Fibroblast of peridontal ligament (primary cell): ENCODE measurements at regions not wholly inside any gene's neighbourhood (a gene's known extent, or its start where the extent isn't known, plus 50 kb on each side); places are given as distances from the start of the nearest gene placed in this dataset.
A peak's percentile ranks its signal among the peaks of the same experiment; 100 is the strongest.

Experiments used
- DNase-seq: peaks from one replicate; pipeline ENCODE4 v3.0.0-alpha.2; 2010; ENCODE audit errors: extremely low read depth

GRCh38 chr5:125499636-125500332 lies 753.3 kb upstream of the ZNF608 start:
- no peak for DNase-seq

DNA sequence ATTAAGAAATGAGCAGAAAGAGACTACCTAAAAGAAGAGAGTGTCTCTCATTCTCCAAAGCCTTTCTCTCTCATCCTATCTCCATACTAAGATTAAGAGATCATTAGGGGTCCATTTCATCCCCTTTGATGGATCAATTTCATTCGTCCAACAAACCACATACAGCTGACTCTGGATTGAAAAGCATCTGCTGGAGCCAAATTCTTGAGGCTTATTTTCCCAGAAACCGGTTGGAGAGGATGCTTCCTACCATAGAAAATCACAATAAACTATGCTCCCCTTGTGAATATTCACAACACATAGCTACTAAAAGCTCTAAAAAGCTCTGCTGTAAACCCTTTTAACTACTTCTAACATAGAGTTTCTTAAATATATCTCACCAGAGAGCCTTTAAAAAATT lies 755.0 kb upstream of the ZNF608 start:
- peak; percentile 60 for DNase-seq

DNA sequence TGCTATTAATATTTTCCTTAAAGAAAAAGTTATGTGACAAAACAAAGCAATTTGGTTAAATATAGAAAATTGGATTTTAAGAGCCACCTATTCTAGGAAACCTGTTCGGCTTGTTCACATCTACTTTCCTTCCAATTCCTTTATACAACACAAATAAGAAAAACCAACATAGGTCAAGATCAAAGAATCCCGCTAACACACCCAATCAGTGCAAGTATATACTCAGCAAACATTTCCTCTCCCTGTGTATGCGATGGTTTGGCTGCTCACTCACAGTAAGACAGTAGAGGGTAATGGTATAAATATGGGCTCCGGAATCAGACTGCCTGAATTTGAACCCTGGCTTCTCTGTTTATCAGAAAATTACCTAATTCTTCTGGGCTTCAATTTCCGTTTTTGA lies 757.5 kb upstream of the ZNF608 start:
- DNase-seq = no peak

DNA sequence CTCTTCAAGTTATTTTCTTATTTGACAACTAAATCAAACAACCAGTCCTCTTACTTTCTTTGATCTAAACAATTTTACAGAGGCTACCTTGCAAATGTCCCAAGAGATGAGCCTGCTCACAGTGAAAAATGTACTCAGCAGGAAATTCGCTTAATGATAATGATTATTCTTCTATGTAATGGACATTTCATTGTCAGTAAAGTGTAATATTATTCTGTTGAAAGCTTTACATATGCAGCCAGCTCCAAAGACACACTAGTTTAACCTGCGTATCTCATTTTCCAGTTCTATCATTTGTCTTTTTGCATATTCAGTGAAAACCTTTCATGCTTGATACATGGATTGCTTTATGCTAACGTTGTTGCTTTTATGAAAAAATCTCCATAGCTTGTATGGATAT lies 758.7 kb upstream of the ZNF608 start:
- DNase-seq = no peak

DNA sequence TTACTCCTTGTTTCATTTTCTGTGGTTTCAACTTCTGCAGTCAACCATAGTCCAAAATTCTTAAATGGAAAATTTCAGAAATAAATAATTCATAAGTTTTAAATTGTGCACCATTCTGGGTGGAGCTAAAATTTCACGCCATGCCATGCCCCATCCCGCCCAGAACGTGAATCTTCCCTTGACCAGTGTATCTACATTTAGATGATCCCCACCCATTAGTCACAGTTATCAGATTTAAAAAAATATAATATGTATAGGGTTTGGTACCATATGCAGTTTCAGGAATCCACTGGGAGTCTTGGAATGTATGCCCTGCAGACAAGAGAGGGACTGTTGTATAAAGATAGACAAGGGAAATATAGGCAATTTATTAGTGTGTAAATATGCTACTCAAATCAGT lies 759.7 kb upstream of the ZNF608 start:
- no peak for DNase-seq

GRCh38 chr5:125508225-125508624 lies 761.8 kb upstream of the ZNF608 start:
- DNase-seq = no peak

- peak; percentile 63 for DNase-seq
Observed at GRCh38 chr5:125510651-125511050, 764.2 kb upstream of the ZNF608 start.

GRCh38 chr5:125517973-125518550 lies 771.6 kb upstream of the ZNF608 start:
- no peak for DNase-seq

DNA sequence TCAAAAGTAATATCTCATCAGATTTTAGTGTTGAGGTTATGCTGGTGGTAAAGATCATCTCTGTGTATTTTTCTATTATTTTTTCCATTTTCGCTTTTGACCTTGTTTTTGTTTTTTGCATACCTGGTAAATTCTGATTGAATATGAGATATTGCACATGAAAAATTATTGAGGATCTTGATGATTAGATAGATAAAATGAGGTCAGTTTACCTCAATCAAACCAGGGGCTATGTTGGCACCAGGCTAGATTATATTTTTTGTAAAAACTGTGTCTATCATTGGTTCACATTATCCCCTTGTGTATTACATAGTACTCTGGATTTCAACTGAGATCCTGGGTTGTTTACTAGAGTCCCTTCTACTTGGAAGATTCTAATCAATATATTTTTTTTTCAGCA lies 774.9 kb upstream of the ZNF608 start:
- no peak for DNase-seq

DNA sequence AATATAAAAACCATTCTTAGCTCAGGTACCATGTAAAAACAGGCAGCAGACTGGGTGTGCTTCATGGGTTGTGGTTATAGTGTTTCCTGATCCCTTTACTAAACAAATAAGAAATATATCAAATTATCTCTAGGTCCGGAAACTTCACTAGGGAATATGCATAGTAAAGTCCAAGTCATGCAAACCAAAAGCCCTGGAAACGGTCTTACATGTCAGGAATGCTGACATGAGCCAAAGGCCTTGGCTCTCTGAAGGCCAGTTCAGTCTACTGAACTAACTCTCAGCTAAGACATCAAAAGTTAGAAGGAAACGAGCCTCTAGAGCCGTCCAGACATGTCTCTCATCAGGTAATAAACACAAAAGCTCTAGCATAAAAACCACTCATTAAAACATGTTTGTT lies 778.9 kb upstream of the ZNF608 start:
- DNase-seq = peak; percentile 67

- DNase-seq = no peak
Observed at GRCh38 chr5:125526966-125527365, 780.5 kb upstream of the ZNF608 start.

DNA sequence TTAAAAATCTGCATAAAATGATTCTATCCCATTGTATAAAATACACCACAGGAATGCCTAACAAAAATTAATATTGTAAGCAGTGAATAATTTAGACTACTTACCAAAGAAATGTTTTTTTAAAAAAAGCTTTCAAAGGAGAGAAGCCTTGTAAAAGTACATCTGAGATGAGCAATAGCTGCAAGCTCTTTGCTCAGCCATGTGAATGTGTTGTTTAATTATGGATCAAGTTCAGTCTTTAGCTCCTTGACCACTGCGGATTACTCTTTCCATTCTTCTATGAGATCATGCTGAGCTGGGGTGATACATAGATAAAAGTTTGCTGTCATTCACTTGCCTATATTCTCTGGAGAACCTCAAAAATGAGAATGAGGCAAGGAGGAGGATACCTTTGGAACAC lies 782.4 kb upstream of the ZNF608 start:
- no peak for DNase-seq

DNA sequence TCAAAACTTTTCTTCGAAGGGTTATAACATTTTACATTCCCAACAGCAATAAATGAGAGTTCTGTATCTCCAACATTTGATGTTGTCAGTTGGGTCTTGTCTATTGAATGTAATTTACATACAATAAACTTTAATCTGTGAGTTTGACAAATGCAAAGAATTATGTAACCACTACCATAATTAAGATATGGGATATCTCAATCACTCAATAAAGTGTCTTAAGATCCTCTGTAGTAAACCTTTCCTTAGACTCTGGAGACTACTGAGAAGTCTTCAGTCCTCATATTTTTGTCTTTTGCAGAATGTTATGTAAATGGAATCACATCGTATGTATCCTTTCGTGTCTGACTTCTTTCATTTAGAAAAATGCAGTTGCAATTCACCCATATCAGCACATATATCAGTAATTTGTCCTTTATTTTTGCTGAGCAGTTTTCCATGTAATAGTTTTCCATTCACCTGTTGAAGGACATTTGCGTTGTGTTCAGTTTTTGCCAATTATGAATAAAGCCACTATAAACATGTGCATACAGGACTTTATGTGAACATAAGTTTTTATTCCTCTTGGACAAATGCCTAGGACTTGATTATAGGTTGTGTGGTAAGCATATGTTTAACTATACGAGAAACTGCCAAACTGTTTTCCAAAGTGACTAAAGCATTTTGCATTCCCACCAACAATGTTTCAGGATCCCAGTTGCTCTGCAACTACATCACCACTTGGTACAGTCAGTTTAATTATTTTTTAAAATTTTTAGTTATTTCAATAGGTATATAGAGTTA lies 784.6 kb upstream of the ZNF608 start:
- no peak for DNase-seq

DNA sequence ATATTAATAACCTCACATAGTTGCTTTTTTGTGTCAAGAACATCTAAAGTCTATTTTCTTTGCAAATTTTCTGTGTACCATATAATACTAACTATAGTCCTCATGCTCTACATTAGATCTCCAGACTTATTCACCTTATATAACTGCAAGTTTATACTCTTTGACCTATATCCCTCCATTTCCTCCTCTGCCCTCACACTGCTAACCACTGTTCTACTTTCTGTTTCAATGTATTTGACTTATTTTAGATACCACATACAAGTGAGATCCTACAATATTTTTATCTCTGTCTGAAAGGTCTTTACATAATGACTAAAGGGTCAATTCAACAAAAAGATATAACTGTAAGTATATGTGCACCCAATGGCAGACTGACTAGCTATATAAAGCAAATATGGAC lies 789.7 kb upstream of the ZNF608 start:
- DNase-seq = no peak

DNA sequence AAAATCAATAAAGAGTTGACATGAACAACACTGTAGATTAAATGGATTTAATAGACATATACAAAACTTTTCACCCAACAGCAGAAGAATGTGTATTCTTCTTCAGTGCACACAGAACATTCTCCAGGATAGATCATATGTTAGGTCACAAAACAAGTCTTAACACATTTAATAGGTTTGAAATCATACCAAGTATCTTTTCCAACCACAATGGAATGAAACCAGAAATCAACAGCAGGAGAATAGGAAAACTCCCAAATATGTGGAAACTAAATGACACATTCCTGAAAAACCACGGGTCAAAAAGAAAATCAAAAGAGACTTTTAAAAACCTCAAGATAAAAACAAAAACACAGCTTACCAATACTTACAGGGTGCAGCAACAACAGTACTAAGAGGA lies 790.1 kb upstream of the ZNF608 start:
- peak; percentile 85 for DNase-seq

- no peak for DNase-seq
Observed at GRCh38 chr5:125537661-125538060, 791.2 kb upstream of the ZNF608 start.

- no peak for DNase-seq
Observed at GRCh38 chr5:125538469-125538868, 792.0 kb upstream of the ZNF608 start.

DNA sequence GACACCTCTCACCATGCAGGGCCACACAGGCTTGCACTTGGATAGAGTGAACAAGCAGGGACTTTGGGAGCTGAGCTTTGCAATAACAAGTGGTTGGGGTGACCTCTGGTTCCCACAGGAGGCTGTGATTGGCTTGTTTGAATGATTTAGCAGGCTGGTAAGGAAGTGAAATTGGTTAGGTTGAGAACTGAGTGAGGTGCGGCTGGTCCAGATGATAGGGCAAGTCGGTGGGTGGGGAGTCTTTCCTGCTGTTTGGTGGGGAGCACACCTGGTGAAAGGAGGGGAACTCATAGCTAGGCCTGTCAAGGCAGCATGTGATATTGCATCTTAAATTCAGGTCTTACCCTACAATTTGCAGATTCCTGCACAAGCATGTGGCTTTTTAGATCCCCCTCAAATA lies 794.6 kb upstream of the ZNF608 start:
- no peak for DNase-seq

DNA sequence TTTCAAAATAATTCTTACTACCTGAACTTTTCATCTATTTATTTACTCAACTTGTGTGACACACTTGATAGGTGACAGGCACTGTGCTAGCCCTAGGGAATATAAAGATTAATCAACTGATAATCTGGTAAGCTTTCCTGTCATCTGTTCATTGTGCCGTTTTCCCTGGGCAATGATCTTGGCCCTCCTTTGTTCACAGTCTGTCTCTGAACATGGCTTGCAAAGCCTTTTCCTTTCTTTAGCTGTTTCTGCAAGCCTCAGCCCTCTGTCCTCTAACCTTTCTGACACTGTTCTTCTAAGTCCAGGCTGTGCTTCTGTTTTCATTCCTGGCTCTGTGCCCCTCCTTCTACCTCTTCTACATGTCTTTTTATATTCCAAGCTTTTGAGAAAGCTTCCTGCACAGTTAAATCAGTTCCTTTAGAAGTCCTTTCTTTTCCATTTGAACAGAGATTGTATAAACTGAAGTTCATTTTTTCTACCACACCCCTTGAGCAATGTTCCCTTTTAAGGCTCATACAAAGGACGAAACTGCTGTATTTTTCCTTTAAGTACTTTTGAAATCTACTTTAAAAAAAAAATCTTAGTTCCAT lies 803.0 kb upstream of the ZNF608 start:
- peak; percentile 74 for DNase-seq

DNA sequence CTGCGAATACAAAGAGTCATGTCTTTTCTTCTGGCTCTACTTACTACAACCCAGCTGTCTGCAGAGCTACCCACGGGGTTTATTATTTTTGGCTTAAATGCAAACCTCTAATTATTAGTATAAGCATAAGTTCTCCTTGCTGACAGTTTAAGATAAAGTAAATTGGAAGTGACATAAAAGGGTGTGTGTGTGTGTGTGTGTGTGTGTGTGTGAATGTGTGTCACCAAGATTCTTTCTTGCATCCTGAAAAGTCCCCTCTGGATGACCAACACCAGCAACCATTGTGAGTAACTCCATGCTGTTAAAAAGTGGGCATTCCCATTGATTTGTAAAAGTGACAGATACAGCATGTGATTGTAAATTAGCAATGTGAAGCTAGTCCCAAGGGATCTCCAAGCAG lies 803.8 kb upstream of the ZNF608 start:
- DNase-seq = peak; percentile 86

GRCh38 chr5:125551246-125551645 lies 804.8 kb upstream of the ZNF608 start:
- peak; percentile 75 for DNase-seq

GRCh38 chr5:125551797-125552196 lies 805.4 kb upstream of the ZNF608 start:
- no peak for DNase-seq

DNA sequence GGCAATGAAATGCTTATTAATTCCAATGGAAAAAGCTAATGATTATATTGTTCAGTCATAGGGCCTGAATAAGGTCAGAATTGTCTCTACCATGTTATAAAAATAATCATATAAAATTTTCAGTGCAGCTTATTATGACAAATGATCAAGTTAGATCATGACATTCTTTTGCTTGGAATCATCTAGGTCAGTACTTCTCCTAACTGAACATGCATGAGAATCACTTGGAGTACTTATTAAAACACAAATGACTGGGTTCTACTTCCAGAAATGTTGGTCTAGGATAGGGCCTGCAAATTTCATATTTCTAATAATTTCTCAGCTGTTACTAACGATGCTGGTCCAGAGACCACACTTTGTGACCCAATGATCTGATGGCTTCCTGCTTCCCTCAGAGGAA lies 806.0 kb upstream of the ZNF608 start:
- DNase-seq = peak; percentile 34
